ENCODE measurements at regions not wholly inside any gene's neighbourhood (a gene's known extent, or its start where the extent isn't known, plus 50 kb on each side); places are given as distances from the start of the nearest gene placed in this dataset.

- FAIRE-seq: no peak
- Histone ChIP-seq H3K27me3 (ENCODE audit: control insufficient read depth in 2 of 2, insufficient read depth in 2 of 2, low read length in 2 of 2) (peaks cover 0 to 4% of the 10 kb centered on the region in 2 experiments; a peak in 1 of 5 replicates), H3K9me3 (replicated peaks; ENCODE audit: control insufficient read depth, insufficient read depth, low read depth, low read length) (no peaks in the 10 kb centered on the region), H3K4me1 (replicated peaks in 1 of 2; ENCODE audit: control insufficient read depth in 2 of 2, insufficient read depth in 2 of 2, low read length in 2 of 2) (peaks cover 0 to 15% of the 10 kb centered on the region in 2 experiments; a peak in 3 of 5 replicates), H4K20me1 (replicated peaks; ENCODE audit: control insufficient read depth, insufficient read depth, low read length) (no peaks in the 10 kb centered on the region), H3K79me2 (ENCODE audit: control insufficient read depth, insufficient read depth, low read length) (no peaks in the 10 kb centered on the region), H3K36me3 (ENCODE audit: control insufficient read depth, insufficient read depth, low read length) (no peaks in the 10 kb centered on the region), H3K4me3 (no peak overlapping the region), H3K9ac (ENCODE audit: insufficient read depth in 1 of 2, low read depth in 2 of 2, low read length in 2 of 2) (no peak overlapping the region), H2AFZ (ENCODE audit: low read depth, low read length) (no peak overlapping the region), H3K9me1 (ENCODE audit: control insufficient read depth, insufficient read depth, low read length) (no peaks in the 10 kb centered on the region), H3K4me2 (ENCODE audit: insufficient read depth, low read length) (no peak overlapping the region), H3K27ac (ENCODE audit: extremely low read depth, low read depth, low read length) (no peak overlapping the region)
- ChIA-PET POLR2A (interaction anchor here (0.6 kb wide), 1 partner anchor 186 kb away, joined by 3 read pairs; no protein-coding TSS in a partner anchor), CTCF (ENCODE audit: low intra/inter-chr PET ratio) (no interaction called here)
- intact Hi-C loops (cut with micrococcal nuclease): loop anchor here (5.0 kb wide), 1 partner anchor 258 kb away; no protein-coding TSS in a partner anchor
- peak; percentile 59 for TF ChIP-seq RBM25 (IDR thresholded peaks at IDR 0.05; ENCODE audit: low read depth, low read length, severe bottlenecking)
- no peak for TF ChIP-seq THRA (IDR thresholded peaks at IDR 0.05)
- TF ChIP-seq DLX4 (CRISPR knock-in tag; IDR thresholded peaks at IDR 0.05): no peak
- peak; percentile 65; the same call in 1 of the 2 replicates for TF ChIP-seq ZNF3 (CRISPR knock-in tag; IDR thresholded peaks at IDR 0.05)
- peak; percentile 95 for TF ChIP-seq ZFP36 (IDR thresholded peaks at IDR 0.05; ENCODE audit: low read depth, low read length, partially characterized antibody)
- no peak for TF ChIP-seq SMARCC2 (IDR thresholded peaks at IDR 0.05; ENCODE audit: low read depth)
- TF ChIP-seq ZMIZ1 (IDR thresholded peaks at IDR 0.05; ENCODE audit: low read depth in 2 of 2, low read length in 2 of 2): no peak
- in situ Hi-C loops (cut with MboI): no loop called here
- no peak for ATAC-seq
- DNase-seq (ENCODE audit: extremely low read depth in 1 of 4, low spot score in 3 of 4): no peak
- 33% methylated on average over 2 of the region's 2 CpGs for WGBS (ENCODE audit: insufficient coverage, low coverage, missing lambda C conversion rate)
- BruUV-seq (replicated peaks): no TSS peak
These were observed 295.7 kb downstream of the FZD1 start for GRCh38 chr7:91559947-91560346.
